ENCODE measurements at regions not wholly inside any gene's neighbourhood (a gene's known extent, or its start where the extent isn't known, plus 50 kb on each side); places are given as distances from the start of the nearest gene placed in this dataset.
"Not testable (repeated sequence)": the region's sequence is repeated elsewhere in the genome, so short reads cannot be mapped to it uniquely, and the experiment has no call there.

DNA sequence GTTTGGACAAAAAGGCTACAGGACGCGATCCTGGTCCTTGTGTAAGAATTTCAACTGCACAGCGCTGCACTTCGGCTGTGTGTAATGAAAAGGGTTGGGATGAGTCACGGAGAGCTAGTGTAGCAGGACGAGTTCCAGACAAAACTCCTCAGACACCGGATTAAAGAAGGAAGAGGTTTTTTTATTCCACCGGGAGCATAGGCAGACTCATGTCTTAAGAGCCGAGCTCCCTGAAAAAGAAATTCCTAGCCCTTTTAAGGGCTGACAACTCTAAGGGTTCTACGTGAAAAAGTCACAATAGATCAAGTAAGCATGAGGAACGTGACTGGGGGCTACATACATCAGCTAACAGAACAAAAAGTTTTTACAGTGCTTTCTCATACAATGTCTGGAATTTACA is 54.8 kb upstream of the FAM90A1 start:
- DNase-seq = not testable (repeated sequence)

DNA sequence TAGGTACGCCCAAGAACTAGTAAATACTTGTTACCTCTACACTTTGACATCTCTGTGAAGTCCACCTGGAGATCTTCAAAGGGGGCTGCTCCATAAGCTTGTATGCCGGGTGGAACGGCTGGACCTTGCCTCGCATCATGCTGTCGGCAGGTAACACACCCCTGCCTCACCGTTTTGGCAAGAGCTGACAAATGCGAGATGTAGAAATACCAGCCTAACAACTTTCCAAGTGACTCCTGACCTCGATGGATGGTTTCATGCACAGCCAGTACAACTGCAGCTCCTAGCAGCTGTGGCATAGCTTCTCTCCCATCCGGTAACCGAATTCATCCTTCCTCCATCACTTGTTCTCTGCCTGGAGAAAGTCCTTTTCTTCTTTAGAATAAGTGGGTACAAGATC is 58.3 kb upstream of the FAM90A1 start:
- not testable (repeated sequence) for DNase-seq

DNA sequence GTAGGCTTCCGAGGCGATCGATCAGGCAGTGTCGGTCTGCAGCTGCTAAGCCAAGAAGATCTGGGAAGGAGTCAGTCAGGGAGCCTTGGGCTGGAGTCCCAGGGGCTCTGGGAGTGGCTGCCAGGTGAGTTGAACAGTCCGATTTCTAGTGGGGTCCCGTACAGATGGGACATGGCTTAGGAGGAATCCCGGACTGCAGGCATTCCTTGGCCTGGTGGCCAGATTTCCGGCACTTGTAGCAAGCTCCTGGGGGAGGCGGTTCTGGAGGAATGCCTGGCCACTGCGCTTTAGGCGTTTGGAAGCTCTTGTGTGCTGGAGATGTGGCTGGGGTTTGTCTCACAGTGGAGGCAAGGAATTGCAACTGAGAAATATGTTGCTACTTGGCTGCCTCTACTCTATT is 64.3 kb upstream of the FAM90A1 start:
- DNase-seq = not testable (repeated sequence)

DNA sequence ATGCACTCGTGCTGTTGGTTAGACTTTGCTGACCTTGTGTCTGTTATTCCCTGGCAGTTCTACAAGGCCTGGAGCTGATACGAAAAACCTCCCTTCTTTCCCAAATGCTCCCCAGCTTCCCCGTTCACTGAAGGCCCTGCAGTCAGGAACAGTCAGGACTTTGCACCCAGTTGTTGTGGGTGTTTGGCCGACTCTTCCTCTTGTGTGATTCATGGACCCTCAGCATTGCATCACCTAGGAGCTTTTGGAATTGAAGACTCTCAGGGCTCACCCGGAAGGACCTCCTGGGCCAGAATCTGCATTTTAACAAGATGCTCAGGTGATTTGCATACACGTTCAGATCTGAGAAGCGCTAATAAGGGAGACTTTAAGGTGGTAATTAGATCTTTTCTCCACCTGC is 67.2 kb upstream of the FAM90A1 start:
- not testable (repeated sequence) for DNase-seq

DNA sequence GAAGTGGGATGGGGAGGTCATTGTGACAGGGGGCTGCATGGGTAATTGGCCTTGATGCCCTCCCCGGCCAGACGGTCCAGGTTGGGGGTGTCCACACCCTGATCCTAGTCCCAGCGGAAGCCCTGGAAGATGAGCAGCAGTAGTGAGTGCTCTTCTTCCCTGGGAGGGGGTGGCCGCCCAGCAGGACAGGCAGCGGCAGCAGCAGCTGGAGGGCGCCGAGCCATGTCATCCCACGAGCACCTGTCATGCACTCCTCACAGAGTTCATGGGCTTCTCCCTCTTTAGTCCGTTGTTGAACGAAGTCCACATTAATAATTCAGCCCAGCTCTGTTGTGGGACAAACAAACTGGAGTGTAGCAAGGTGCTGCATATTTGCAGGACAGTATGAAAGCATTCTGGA is 81.2 kb upstream of the FAM90A1 start:
- not testable (repeated sequence) for DNase-seq

DNA sequence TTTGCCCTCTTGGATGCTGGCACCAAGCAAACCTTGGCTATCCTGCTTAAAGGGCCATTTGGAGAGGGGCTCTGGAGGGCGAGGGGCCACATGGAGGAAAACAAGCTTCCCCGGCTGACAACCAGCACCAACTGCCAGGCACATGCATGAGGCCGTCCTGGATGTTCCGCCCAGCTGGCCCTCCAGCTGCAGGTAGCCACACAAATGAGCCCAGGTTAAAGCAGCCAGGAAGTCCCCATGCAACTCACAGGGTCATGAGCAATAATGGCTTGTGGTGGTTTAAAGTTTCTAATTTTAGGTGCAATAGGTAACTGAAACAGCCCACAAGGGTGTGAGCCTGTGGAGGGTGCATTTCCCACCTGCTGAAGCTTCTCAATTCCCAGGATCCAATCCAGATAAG is 88.6 kb upstream of the FAM90A1 start:
- not testable (repeated sequence) for DNase-seq

DNA sequence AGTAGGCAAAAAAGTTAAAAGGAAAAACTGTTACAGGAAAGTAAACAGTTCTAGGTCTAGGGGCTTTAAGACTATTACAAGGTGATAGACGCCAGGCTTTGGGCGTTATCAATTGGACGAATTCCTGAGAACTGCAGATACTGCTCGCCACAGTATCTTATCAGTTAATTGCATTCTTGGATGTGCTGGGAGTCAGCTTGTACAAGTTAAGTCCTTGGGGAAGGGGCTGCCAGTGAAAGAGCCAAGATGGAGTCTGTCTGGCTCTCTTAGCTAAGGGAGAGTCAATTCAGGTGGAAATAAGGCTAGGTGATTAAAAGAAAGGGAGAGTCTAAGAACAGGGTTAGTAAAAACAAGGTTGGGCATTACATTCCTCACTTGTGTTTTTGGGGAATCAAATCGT is 90.3 kb upstream of the FAM90A1 start:
- not testable (repeated sequence) for DNase-seq

DNA sequence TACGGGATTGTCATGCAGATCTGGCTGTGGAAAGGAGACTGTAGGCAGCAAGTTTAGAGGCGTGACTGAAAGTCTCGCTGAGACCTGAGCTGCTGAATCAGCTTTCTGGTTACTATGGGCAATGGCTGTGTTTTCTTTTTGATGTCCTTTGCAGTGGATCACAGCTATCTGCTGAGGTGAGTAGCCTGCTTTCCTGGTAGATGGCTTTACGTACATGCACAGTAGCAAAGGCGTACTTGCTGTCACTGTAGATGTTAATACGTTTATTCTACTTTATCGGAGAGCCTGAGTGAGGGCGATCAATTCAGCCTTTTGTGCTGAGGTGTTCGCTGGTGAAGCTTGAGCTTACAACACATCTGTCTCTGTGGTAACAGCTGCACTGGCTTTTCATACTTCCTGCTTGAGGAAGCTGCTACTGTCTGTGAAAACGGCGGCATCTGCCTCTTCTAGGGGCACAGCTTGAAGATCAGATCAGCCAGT is 92.9 kb upstream of the FAM90A1 start:
- not testable (repeated sequence) for DNase-seq

DNA sequence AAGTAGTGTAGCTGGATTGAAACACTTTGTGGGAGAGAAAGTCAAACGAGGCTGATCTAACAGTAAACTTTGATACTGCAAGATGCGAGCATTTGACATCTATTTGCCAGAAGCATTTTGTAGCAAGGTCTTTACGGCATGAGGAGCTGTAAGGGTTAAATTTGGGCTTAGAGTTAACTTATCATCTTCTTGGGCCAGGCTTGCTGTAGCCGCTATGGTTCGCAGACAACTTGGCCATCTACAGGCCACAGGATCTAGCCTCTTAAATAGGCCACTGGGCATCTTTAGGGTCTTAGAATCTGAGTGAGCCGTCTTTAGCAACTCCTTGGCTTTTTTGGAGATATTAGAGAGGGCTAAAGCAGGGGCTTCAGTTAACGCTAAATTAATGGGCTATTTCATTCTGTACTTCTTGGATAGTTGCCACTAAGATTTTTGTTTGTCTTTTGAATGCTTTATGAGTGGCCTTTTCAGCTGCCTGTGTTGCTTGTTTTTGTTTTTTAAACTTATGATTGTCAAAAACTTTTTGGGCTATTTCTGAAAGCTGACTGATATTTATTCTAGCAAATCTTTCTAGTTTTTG is 93.5 kb upstream of the FAM90A1 start:
- not testable (repeated sequence) for DNase-seq

DNA sequence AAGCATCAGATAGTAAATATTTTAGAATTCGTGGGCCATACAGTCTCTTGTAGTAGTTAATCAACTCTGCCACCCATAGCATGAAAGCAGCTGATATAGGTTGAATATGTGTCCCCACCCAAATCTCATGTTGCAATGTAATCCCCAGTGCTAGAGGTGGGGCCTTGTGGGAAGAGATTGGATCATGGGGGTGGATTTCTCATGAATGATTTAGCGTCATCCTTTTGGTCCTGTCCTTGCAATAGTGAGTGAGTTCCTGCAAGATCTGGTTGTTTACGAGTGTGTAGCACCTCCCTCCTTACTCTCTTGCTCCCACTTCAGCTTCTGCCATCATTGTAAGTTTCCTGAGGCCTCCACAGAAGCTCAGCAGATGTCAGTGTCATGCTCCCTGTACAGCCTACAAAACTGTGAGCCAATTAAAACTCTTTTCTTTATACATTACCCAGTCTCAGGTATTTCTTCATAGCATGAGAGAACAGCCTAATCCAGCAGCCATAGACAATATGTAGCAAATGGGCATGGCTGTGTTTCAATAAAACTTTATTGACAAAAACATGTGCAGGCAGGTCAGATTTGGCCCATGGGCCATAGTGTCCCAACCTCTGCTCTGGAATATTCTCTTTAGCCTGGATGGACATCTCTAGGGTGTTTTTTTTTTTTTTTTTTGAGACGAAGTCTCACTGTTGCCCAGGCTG is 97.9 kb upstream of the FAM90A1 start:
- DNase-seq = not testable (repeated sequence)

DNA sequence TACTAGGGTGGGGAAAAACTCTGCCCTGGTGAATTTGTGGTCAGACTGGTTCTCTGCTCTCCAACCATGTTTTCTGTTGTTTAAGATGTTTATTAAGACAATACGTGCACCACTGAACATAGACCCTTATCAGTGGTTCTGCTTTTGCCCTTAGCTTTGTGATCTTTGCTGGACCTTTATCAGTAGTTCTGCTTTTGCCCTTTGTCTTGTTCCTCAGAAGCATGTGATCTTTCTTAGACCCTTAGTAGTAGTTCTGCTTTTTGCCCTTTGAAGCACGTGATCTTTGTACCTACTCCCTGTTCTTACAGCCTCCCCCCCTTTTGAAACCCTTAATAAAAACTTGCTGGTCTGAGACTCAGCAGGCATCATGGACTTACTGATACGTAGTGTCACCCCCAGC is 101.4 kb upstream of the FAM90A1 start:
- not testable (repeated sequence) for DNase-seq

DNA sequence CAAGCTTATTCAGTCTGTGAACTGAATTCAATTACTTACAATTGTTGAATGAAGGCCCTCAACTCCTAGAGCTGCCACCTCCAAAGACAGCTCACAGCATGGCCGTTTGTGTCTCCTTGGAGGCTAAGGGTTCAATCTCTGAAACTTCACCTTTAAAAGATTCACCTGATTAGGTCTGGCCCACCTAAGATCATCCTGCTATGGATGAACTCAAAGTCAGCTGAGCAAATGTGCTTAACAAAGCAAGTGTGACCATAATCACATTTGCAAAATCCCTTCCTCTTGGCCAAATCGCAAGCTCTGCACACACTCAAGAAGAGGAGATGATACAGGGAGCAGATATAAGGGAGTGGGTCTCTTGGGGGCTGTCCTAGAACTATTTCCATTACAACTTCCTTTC is 105.0 kb upstream of the FAM90A1 start:
- DNase-seq = not testable (repeated sequence)

DNA sequence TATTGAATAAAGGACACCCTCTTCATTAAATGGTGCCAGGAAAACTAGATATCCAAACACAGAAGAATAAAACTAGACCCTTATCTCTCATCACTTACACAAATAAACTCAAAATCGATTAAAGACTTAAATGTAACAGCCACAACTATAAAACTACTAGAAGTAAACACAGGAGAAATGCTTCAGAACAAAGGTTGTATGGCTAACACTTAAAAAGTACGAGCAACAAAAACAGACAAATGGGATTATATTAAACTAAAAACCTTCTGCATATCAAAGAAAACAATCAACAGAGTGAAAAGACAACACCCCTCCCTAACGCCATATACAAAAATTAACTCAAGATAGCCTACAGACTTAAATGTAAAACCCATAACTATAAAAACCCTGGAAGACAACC is 104.7 kb upstream of the CLEC6A start:
- not testable (repeated sequence) for DNase-seq

DNA sequence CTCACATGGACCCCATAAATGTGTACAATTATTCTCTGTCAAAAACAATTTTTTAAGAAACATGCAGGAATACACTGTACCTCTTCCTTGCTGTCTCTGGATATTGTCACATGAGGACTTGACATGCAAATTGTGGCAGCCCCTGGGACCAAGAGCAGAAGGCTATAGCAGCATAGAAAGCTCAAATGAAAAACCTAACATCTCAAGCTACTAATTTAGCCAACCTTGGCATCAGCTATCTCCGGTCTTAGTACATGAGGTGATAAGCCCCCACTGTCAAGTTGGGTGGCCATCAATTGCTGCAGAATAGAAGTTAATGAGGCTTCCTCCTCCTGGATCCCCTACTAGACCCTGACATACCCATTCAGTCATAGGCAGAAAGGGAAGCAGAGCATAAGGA is 101.0 kb upstream of the CLEC6A start:
- not testable (repeated sequence) for DNase-seq

DNA sequence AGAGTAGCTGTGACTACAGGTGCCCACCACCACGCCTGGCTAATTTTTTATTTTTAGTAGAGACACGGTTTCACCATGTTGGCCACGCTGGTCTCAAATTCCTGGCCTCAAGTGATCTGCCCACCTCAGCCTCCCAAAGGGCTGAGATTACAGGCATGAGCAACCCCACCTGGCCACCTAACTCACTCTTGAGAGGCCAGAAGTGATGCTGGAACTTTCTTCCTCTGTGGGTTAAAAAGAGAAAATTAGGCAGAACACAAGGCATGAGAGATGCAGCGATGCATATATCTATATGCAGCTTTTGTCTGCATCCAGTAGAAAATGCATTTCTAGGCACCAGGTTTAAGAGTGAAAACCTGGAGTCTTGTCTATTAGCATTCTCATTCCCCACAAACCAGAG is 100.2 kb upstream of the CLEC6A start:
- DNase-seq = not testable (repeated sequence)

DNA sequence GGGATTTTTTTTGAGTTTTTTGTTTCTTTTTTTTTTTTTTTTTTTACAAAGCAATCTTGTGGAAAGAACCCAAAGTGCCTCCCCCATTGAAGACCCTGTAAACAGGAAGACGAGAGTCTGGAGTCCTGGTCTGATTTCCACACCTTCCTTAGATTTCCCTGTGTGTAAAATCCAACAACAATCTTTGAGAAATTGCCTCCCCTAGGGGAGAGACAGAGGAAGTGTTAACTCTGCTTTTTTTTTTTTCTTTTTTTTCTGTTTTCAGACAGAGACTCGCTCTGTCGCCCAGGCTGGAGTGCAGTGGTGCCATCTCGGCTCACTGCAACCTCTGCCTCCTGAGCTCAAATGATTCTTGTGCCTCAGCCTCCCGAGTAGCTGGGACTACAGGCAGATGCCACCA is 82.0 kb upstream of the CLEC6A start:
- DNase-seq = not testable (repeated sequence)

DNA sequence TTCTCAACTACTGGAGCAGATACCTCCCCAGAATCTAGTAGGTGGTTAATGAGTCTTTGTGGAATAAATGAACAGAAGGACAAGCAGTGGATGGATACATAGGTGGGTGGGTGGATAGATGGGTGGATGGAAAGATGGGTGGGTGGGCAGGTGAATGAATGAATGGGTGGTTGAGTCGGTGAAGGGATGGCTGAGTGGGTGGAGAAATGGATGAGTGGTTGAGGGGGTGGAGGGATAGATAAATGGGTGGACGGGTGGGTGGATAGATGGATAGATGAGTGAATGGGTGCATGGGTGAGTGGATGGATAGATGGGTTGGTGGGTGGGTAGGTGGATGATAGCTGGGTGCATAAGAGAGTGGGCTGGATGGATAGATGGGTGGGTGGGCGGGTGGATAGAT is 80.6 kb upstream of the CLEC6A start:
- not testable (repeated sequence) for DNase-seq

DNA sequence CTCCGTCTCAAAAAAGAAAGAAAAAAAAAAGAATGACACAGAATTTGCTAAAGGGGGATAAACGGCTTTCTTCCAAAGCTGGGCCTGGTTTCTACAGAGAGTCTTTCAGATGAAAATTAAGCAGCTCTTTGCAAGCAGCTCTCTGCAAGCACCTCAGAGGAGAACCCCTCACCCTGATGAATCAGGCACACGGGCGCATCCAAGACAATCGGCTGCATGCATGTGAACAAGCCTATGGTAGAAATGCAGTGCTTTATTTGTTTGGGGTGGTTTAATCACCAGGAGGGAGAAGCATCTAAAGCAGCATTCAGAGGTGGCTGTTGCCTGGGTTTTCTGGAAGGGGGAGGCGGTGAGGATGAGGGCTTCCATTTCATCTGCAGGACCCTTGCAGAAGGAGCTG is 78.0 kb upstream of the CLEC6A start:
- DNase-seq = not testable (repeated sequence)

DNA sequence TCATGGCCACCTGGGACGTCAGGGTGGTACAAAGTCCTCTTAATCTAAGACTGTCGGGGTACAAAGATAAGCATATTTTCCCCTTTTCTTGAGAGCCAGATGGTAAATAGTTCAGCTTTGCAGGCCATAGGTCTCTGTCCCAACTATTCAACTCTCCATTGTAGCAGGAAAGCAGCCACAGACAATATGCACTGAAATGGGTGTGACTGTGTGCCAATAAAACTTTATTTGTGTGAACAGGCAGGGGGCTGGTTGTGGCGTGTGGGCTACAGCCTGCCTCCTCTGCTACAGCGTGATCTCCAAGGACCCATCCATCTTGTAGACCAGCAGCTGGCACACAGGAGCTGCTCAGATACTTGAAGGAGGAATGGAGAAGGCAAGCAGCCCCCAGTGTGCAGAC is 73.2 kb upstream of the CLEC6A start:
- not testable (repeated sequence) for DNase-seq

DNA sequence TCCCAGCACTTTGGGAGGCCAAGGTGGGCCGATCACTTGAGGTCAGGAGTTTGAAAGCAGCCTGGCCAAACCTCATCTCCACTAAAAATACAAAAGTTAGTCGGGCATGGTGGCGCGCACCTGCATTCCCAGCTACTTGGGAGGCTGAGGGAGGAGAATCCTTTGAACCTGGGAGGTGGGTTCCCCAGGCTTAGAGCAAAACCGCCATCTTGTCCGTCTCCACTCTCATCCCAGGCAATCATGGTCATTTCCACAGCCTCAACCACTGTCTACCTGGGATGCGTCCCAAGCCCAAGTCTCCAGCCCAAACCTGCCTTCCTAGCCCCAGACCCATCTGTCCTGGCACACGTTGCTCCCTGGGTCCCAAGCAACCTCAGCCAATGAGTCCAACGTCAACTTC is 71.1 kb upstream of the CLEC6A start:
- DNase-seq = not testable (repeated sequence)

DNA sequence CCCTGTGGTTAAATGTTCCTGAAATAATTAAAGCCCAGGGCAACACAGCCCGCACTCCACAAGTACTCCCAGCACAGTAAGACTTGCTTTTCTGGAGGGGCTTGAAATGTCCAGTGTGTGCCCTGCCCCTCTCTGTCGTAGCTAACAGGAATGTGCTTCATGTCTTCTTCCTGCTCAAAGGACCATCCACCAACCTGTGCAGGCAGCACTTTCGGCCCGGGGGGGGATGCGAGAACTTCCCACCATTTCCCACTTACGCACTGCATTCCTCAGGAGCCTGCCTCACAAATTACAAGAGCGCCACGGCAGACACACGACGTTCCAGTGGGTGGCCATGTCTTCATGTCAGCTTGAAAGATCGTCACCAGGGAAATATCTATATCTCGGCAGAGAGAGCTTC is 70.3 kb upstream of the CLEC6A start:
- not testable (repeated sequence) for DNase-seq

DNA sequence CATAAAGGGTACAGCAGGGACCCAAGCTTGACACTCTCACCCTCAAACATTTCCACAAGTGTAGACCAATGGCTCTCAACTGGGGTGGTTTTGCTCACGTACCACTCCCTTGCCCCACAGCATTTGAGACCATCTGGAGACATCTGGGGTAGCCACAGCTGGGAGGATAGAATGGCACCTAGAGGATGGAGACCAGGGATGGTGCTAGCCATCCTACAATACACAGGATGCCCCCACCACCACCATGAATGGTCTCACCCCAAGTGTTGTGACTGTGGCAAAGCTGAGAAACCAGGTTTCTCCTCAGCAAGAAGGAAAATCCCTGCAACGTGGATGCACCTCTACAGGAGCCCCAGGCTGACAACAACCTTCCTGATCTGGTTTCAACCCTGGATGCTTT is 69.1 kb upstream of the CLEC6A start:
- DNase-seq = not testable (repeated sequence)

DNA sequence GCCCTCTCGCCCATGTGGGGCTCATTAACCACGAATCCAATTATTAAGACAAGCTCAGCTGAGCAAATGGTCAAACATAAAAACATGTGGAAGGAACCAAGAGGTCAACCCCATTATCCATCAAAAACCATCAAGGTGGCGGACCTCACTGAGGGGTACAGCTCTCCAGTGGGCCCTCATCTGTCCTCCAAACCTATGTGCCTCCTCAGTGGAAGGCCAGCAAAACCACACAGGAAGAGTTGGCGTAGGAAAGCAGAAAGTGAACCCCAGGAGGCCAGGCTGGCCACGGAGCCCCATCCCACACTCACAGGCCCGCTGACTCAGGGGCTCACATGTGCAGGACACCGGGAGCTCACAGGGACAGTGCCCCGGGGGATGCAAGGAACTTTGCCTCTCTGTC is 66.5 kb upstream of the CLEC6A start:
- not testable (repeated sequence) for DNase-seq

DNA sequence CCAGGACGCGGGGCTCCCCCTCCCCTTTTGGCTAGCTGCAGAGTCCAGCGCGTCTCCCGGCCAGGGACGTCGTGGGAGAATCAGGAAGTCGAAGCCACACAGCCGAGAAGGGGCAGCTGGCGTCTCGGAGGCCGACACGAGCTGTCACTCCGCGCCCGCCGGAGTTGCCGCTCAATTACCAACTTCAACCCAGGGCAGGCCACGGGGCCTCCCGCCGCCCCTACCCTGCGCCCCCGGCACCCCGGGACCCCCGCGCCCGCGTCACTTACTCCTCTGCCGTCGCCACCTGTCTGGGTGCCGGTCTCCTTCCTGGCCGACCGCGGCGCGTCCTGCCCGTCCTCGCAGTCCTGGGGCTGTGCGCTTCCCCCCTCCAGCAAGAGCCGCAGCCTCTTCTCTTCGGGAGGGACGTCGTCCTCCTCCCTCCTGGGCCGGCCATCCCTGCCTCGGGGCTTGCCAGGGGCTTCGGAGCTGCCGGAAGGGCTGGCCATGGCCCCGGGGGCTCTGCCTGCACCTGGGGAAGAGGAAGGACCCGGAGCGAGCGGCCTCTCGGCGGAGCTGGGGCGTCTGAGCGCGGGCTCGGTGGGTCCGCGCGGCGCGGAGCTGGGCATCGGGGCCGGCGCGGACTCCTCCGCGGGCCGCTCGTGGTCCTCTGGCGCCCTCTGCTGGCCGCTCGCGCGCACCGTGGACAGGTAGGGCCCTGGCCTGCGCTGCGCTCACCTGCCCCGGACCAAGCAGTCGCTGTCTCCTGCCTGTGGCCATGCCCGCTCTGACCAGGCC is 65.6 kb upstream of the CLEC6A start:
- DNase-seq = peak; percentile 11

All from midbrain (tissue), 1 donor.